ENCODE measurements at regions not wholly inside any gene's neighbourhood (a gene's known extent, or its start where the extent isn't known, plus 50 kb on each side); places are given as distances from the start of the nearest gene placed in this dataset.

DNA sequence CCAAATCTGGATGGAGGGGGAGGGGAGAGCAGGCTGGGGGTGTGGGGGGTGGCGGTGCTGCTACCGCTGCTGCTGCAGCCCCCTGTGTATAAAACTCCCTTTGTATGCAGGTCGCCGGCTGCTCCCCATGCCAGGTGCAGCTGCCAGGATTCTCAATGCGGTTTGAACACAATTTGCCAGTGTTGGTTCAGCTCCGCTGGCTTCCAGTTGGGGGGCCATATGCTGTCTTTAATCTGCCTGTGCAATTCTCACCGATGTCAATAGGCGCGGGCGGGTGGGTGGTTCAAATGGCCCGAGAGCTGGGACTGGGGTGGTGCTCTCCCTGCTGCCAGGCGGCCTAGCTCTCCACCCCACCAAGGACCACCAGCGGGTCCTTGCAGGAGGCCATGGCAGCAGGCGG, 257.6 kb downstream of the BCOR start:
- Mint-ChIP-seq H3K4me1 (ENCODE audit: low read depth, unreplicated experiment) (no peaks in the 10 kb centered on the region), H3K27ac (ENCODE audit: unreplicated experiment) (no peak overlapping the region), H3K4me3 (ENCODE audit: low read depth, unreplicated experiment) (no peak overlapping the region), H3K9me3 (ENCODE audit: low read depth, unreplicated experiment) (no peaks in the 10 kb centered on the region), H3K36me3 (ENCODE audit: insufficient read depth, unreplicated experiment) (no peaks in the 10 kb centered on the region), H3K27me3 (ENCODE audit: unreplicated experiment) (no peaks in the 10 kb centered on the region)
- BruUV-seq (replicated peaks): no TSS peak
- TF ChIP-seq CTCF (IDR thresholded peaks at IDR 0.05; ENCODE audit: unreplicated experiment): no peak
- CTCF ChIA-PET: no interaction called here
- no peak for DNase-seq
- intact Hi-C loops (cut with micrococcal nuclease; ENCODE audit: unreplicated experiment): no loop called here

- Mint-ChIP-seq H3K27ac (ENCODE audit: unreplicated experiment) (no peak overlapping the region), H3K4me1 (ENCODE audit: low read depth, unreplicated experiment) (no peaks in the 10 kb centered on the region), H3K4me3 (ENCODE audit: low read depth, unreplicated experiment) (no peak overlapping the region), H3K36me3 (ENCODE audit: insufficient read depth, unreplicated experiment) (no peaks in the 10 kb centered on the region), H3K27me3 (ENCODE audit: unreplicated experiment) (no peaks in the 10 kb centered on the region), H3K9me3 (ENCODE audit: low read depth, unreplicated experiment) (no peaks in the 10 kb centered on the region)
- no TSS peak for BruUV-seq (replicated peaks)
- intact Hi-C loops (cut with micrococcal nuclease; ENCODE audit: unreplicated experiment): no loop called here
- no peak for TF ChIP-seq CTCF (IDR thresholded peaks at IDR 0.05; ENCODE audit: unreplicated experiment)
- no peak for DNase-seq
- CTCF ChIA-PET: no interaction called here
These were observed 257.1 kb downstream of the BCOR start for GRCh38 chrX:39840581-39841093.

GRCh38 chrX:39841604-39842003, 256.2 kb downstream of the BCOR start:
- no peak overlapping the region for H3K27ac Mint-ChIP-seq (ENCODE audit: unreplicated experiment)
- no peak for TF ChIP-seq CTCF (IDR thresholded peaks at IDR 0.05; ENCODE audit: unreplicated experiment)
- no TSS peak for BruUV-seq (replicated peaks)
- intact Hi-C loops (cut with micrococcal nuclease; ENCODE audit: unreplicated experiment): no loop called here
- no peaks in the 10 kb centered on the region for H3K4me1 Mint-ChIP-seq (ENCODE audit: low read depth, unreplicated experiment)
- no peaks in the 10 kb centered on the region for H3K36me3 Mint-ChIP-seq (ENCODE audit: insufficient read depth, unreplicated experiment)
- CTCF ChIA-PET: no interaction called here
- no peak for DNase-seq
- H3K9me3 Mint-ChIP-seq (ENCODE audit: low read depth, unreplicated experiment): no peaks in the 10 kb centered on the region
- H3K27me3 Mint-ChIP-seq (ENCODE audit: unreplicated experiment): no peaks in the 10 kb centered on the region
- H3K4me3 Mint-ChIP-seq (ENCODE audit: low read depth, unreplicated experiment): no peak overlapping the region

GRCh38 chrX:39842281-39842973, 255.3 kb downstream of the BCOR start:
- Mint-ChIP-seq H3K36me3 (ENCODE audit: insufficient read depth, unreplicated experiment) (no peaks in the 10 kb centered on the region), H3K9me3 (ENCODE audit: low read depth, unreplicated experiment) (no peaks in the 10 kb centered on the region), H3K27ac (ENCODE audit: unreplicated experiment) (no peak overlapping the region), H3K27me3 (ENCODE audit: unreplicated experiment) (no peaks in the 10 kb centered on the region), H3K4me1 (ENCODE audit: low read depth, unreplicated experiment) (no peaks in the 10 kb centered on the region), H3K4me3 (ENCODE audit: low read depth, unreplicated experiment) (no peak overlapping the region)
- BruUV-seq (replicated peaks): no TSS peak
- CTCF ChIA-PET: no interaction called here
- DNase-seq: no peak
- intact Hi-C loops (cut with micrococcal nuclease; ENCODE audit: unreplicated experiment): no loop called here
- no peak for TF ChIP-seq CTCF (IDR thresholded peaks at IDR 0.05; ENCODE audit: unreplicated experiment)

All from Calu3 (cell line).